IMR-90 (cell line): ENCODE measurements at regions not wholly inside any gene's neighbourhood (a gene's known extent, or its start where the extent isn't known, plus 50 kb on each side); places are given as distances from the start of the nearest gene placed in this dataset.

Source experiments
- ATAC-seq: fragments of 200-7000 bp; cut with Tn5 transposase; 2 replicates; pipeline ENCODE4 v1.9.1; 2020; ENCODE audit warnings: low read depth, mild to moderate bottlenecking, moderate library complexity
- BruUV-seq: library from RNA; stranded (reverse); fragments of 400-500 nt; replicated peaks from 2 replicates; lab custom pipeline; 2021; lab: Mats Ljungman, UMichigan
- CTCF ChIA-PET: fragments of 300-600 bp; formaldehyde crosslinking; extraction: SDS; loops from one replicate; lab custom pipeline; 2021; ENCODE audit warnings: antibody characterized with exemption; lab: Yijun Ruan, JAX
- POLR2A ChIA-PET: fragments of 300-600 bp; sonication (Branson Sonifier 250); formaldehyde crosslinking; loops from one replicate; lab custom pipeline; 2022; ENCODE audit warnings: antibody characterized with exemption; ENCODE audit not compliant: unreplicated experiment; lab: Charles Lee
- DNase-seq: peaks from one replicate; pipeline ENCODE4 v3.0.0; 2013
- H2AFZ ChIP-seq: replicated peaks from 2 replicates; pipeline ENCODE3; 2013; ENCODE audit warnings: low read length, mild to moderate bottlenecking; ENCODE audit not compliant: poor library complexity
- H2AK5ac ChIP-seq: 2 replicates; pipeline ENCODE4 v1.6.1; 2013; ENCODE audit warnings: low read depth, low read length, inconsistent platforms
- H2AK9ac ChIP-seq: replicated peaks from 2 replicates; pipeline ENCODE3; 2013; ENCODE audit warnings: mild to moderate bottlenecking, low read depth, low read length, moderate library complexity; ENCODE audit not compliant: poor library complexity
- H2BK120ac ChIP-seq: 2 replicates; pipeline ENCODE4 v1.6.1; 2013; ENCODE audit warnings: low read depth, low read length, inconsistent platforms
- H2BK15ac ChIP-seq: 3 replicates; pipeline ENCODE4 v1.6.1; 2013; ENCODE audit warnings: low read depth, low read length, inconsistent platforms
- H2BK20ac ChIP-seq: 2 replicates; pipeline ENCODE4 v1.6.1; 2013; ENCODE audit warnings: low read depth, mild to moderate bottlenecking, inconsistent platforms, low read length, moderate library complexity
- H2BK5ac ChIP-seq: 2 replicates; pipeline ENCODE4 v1.6.1; 2013; ENCODE audit warnings: mild to moderate bottlenecking, low read depth, low read length, inconsistent platforms; ENCODE audit not compliant: poor library complexity, severe bottlenecking
- H3K14ac ChIP-seq: replicated peaks from 2 replicates; pipeline ENCODE4 v1.6.1; 2013; ENCODE audit warnings: low read depth, low read length, inconsistent platforms
- H3K18ac ChIP-seq: 2 replicates; pipeline ENCODE4 v1.6.1; 2013; ENCODE audit warnings: low read depth, low read length, control low read depth
- H3K23ac ChIP-seq: 2 replicates; pipeline ENCODE4 v1.6.1; 2013; ENCODE audit warnings: low read depth, low read length, inconsistent platforms
- H3K27ac ChIP-seq: 2 replicates; pipeline ENCODE4 v1.5.1; 2013; ENCODE audit warnings: mild to moderate bottlenecking, control low read depth, low read length; ENCODE audit not compliant: insufficient read depth
- H3K27me3 ChIP-seq: 2 replicates; pipeline ENCODE4 v1.6.1; 2013; ENCODE audit warnings: low read length; ENCODE audit not compliant: control insufficient read depth, insufficient read depth
- H3K36me3 ChIP-seq: 2 replicates; pipeline ENCODE4 v1.6.1; 2013; ENCODE audit warnings: low read length, mixed read lengths; ENCODE audit not compliant: control insufficient read depth, insufficient read depth
- H3K4ac ChIP-seq: 2 replicates; pipeline ENCODE4 v1.6.1; 2013; ENCODE audit warnings: low read depth, low read length, inconsistent platforms
- H3K4me1 ChIP-seq: 2 replicates; pipeline ENCODE4 v1.6.1; 2013; ENCODE audit warnings: low read length, mixed read lengths; ENCODE audit not compliant: control insufficient read depth, insufficient read depth
- H3K4me2 ChIP-seq: 2 replicates; pipeline ENCODE4 v1.6.1; 2013; ENCODE audit warnings: low read depth, mild to moderate bottlenecking, control low read depth, low read length, moderate library complexity
- H3K4me3 ChIP-seq: 2 replicates; pipeline ENCODE4 v1.5.1; 2013; ENCODE audit warnings: low read depth, mild to moderate bottlenecking, control low read depth, low read length, moderate library complexity; ENCODE audit not compliant: insufficient read depth
- H3K56ac ChIP-seq: 2 replicates; pipeline ENCODE4 v1.6.1; 2013; ENCODE audit warnings: low read length, inconsistent platforms; ENCODE audit not compliant: insufficient read depth; ENCODE audit errors: extremely low read depth
- H3K79me1 ChIP-seq, 2 experiments: 2 replicates each; pipeline ENCODE4 v1.6.1; 2013; ENCODE audit warnings: low read length in 2 of 2, inconsistent platforms in 1 of 2, low read depth in 1 of 2
- H3K9ac ChIP-seq: 2 replicates; pipeline ENCODE4 v1.6.1; 2013; ENCODE audit warnings: low read depth, low read length, control low read depth
- H3K9me1 ChIP-seq: 2 replicates; pipeline ENCODE4 v1.6.1; 2013; ENCODE audit warnings: low read length, inconsistent platforms; ENCODE audit not compliant: insufficient read depth
- H3K9me3 ChIP-seq: 2 replicates; pipeline ENCODE4 v1.6.1; 2013; ENCODE audit warnings: low read length; ENCODE audit not compliant: control insufficient read depth, insufficient read depth
- H4K20me1 ChIP-seq: 2 replicates; pipeline ENCODE4 v1.6.1; 2013; ENCODE audit warnings: low read length, inconsistent platforms; ENCODE audit not compliant: insufficient read depth
- H4K5ac ChIP-seq: 2 replicates; pipeline ENCODE4 v1.6.1; 2013; ENCODE audit warnings: mild to moderate bottlenecking, low read depth, low read length, control low read depth
- H4K8ac ChIP-seq, 2 experiments: 2 replicates each; pipeline ENCODE4 v1.6.1; 2013; ENCODE audit warnings: low read depth in 2 of 2, low read length in 2 of 2, control low read depth in 1 of 2, inconsistent platforms in 1 of 2
- H4K91ac ChIP-seq: 2 replicates; pipeline ENCODE4 v1.6.1; 2013; ENCODE audit warnings: low read depth, low read length, inconsistent platforms; ENCODE audit not compliant: insufficient read depth
- BHLHE40 ChIP-seq: fragments of 150-350 bp; IDR thresholded peaks from 2 replicates; pipeline ENCODE4 v1.6.1; 2016; ENCODE audit warnings: mild to moderate bottlenecking, low read depth, low read length
- CTCF ChIP-seq: conservative IDR thresholded peaks from 2 replicates; pipeline ENCODE4 v1.5.1; 2012; ENCODE audit warnings: mild to moderate bottlenecking, low read depth, low read length, improper control_type of control experiment
- ELK1 ChIP-seq: fragments of 150-350 bp; IDR thresholded peaks from 2 replicates; pipeline ENCODE4 v1.6.1; 2016; ENCODE audit warnings: low read depth, mild to moderate bottlenecking, low read length, moderate library complexity, borderline replicate concordance
- FOS ChIP-seq: fragments of 150-350 bp; IDR thresholded peaks from 2 replicates; pipeline ENCODE4 v1.6.1; 2016; ENCODE audit warnings: low read depth, low read length
- NFE2L2 ChIP-seq: fragments of 150-350 bp; IDR thresholded peaks from 2 replicates; pipeline ENCODE4 v1.6.1; 2016; ENCODE audit warnings: low read depth, mild to moderate bottlenecking, low read length
- RCOR1 ChIP-seq: IDR thresholded peaks from 2 replicates; pipeline ENCODE4 v1.6.1; 2012; ENCODE audit warnings: mild to moderate bottlenecking, low read length, improper control_type of control experiment; ENCODE audit not compliant: insufficient replicate concordance
- WGBS, 2 experiments: methylation state at CpG; one replicate each; pipeline versions ENCODE4 v1.1.5 to v1.1.7; 2013; ENCODE audit warnings: missing lambda C conversion rate in 2 of 2; ENCODE audit not compliant: insufficient read length in 1 of 2; ENCODE audit errors: extremely low coverage in 2 of 2; 5-methylcytosine and 5-hydroxymethylcytosine counted together
- dilution Hi-C: fragments of 300-500 bp; cut with HindIII; formaldehyde crosslinking; loops from one replicate; pipeline ENCODE4 v1.14.3; 2018; ENCODE audit warnings: low sequenced_read_pairs; ENCODE audit not compliant: unreplicated experiment
- in situ Hi-C: fragments of 300-500 bp; cut with MboI; formaldehyde crosslinking; loops from 3 replicates; pipeline ENCODE4 v1.14.3; 2019; ENCODE audit warnings: low sequenced_read_pairs, inconsistent platforms, mixed read lengths
- intact Hi-C: fragments of 100-400 bp; cut with micrococcal nuclease; formaldehyde crosslinking; loops from 2 replicates; pipeline ENCODE4 v1.10.0; 2022

GRCh38 chr2:235398321-235398720 is 95.5 kb upstream of the AGAP1 start:
- Histone ChIP-seq H3K9me1 (no peaks in the 10 kb centered on the region), H3K36me3 (no peaks in the 10 kb centered on the region), H2AK9ac (no peak overlapping the region), H4K8ac (no peak overlapping the region), H3K4me3 (no peak overlapping the region), H2AFZ (no peak overlapping the region), H3K23ac (no peak overlapping the region), H3K18ac (no peak overlapping the region), H3K27me3 (peaks cover 19% of the 10 kb centered on the region), H2AK5ac (no peak overlapping the region), H3K4ac (no peak overlapping the region), H3K9ac (no peak overlapping the region), H3K4me2 (no peak overlapping the region), H2BK5ac (no peak overlapping the region), H4K20me1 (no peaks in the 10 kb centered on the region), H4K91ac (no peak overlapping the region), H4K5ac (no peak overlapping the region), H3K79me1 (no peaks in the 10 kb centered on the region), H3K56ac (no peak overlapping the region), H2BK20ac (no peak overlapping the region), H3K9me3 (no peaks in the 10 kb centered on the region), H3K27ac (no peak overlapping the region), H2BK120ac (no peak overlapping the region), H3K14ac (no peak overlapping the region), H3K4me1 (peaks cover 2% of the 10 kb centered on the region), H2BK15ac (no peak overlapping the region)
- ATAC-seq (no peak), DNase-seq (no peak)
- ChIA-PET CTCF (no interaction called here), POLR2A (no interaction called here)
- no CpG with 5 or more reads among the region's 2 CpGs for WGBS, 2 experiments
- in situ Hi-C loops (no loop called here), dilution Hi-C loops (no loop called here), intact Hi-C loops (no loop called here)
- BruUV-seq, result no TSS peak
- TF ChIP-seq FOS (no peak), ELK1 (no peak), NFE2L2 (no peak), RCOR1 (no peak), BHLHE40 (no peak), CTCF (no peak)
